DND-41 (cell line): ENCODE measurements at regions not wholly inside any gene's neighbourhood (a gene's known extent, or its start where the extent isn't known, plus 50 kb on each side); places are given as distances from the start of the nearest gene placed in this dataset.
"Not testable (repeated sequence)": the region's sequence is repeated elsewhere in the genome, so short reads cannot be mapped to it uniquely, and the experiment has no call there.

Source experiments
- ATAC-seq: fragments of 200-7000 bp; cut with Tn5 transposase; 3 replicates; pipeline ENCODE4 v1.9.1; 2021; ENCODE audit warnings: low read depth; ENCODE audit not compliant: insufficient read depth
- DNase-seq: peaks from one replicate; pipeline ENCODE4 v3.0.0-alpha.2; 2020
- H2AFZ ChIP-seq: 2 replicates; pipeline ENCODE4 v1.6.0; 2012; ENCODE audit warnings: low read depth, low read length
- H3K27ac ChIP-seq: 2 replicates; pipeline ENCODE4 v1.5.1; 2012; ENCODE audit warnings: low read length, inconsistent platforms
- H3K27me3 ChIP-seq: fragments of 200-600 bp; sonication (generic); 2 replicates; pipeline ENCODE4 v1.6.0; 2012; ENCODE audit warnings: low read length, mild to moderate bottlenecking, inconsistent platforms; ENCODE audit not compliant: insufficient read depth, poor library complexity
- H3K36me3 ChIP-seq: 2 replicates; pipeline ENCODE4 v1.5.1; 2012; ENCODE audit warnings: low read length, inconsistent platforms; ENCODE audit not compliant: insufficient read depth
- H3K4me1 ChIP-seq: 2 replicates; pipeline ENCODE4 v1.5.1; 2012; ENCODE audit warnings: mild to moderate bottlenecking, low read length; ENCODE audit not compliant: insufficient read depth
- H3K4me2 ChIP-seq: 2 replicates; pipeline ENCODE4 v1.6.0; 2012; ENCODE audit warnings: mild to moderate bottlenecking, moderate library complexity, low read length, inconsistent platforms; ENCODE audit not compliant: insufficient read depth
- H3K4me3 ChIP-seq, 2 experiments: fragments of 200-600 bp in 1 of 2; shearing (Covaris generic) in 1 of 2; 2 replicates each; pipeline ENCODE4 v1.5.1; 2012 to 2016; ENCODE audit warnings: inconsistent platforms in 2 of 2, low read length in 2 of 2, mild to moderate bottlenecking in 2 of 2, low read depth in 1 of 2, moderate library complexity in 1 of 2
- H3K79me2 ChIP-seq: 2 replicates; pipeline ENCODE4 v1.6.0; 2012; ENCODE audit warnings: low read length, inconsistent platforms; ENCODE audit not compliant: insufficient read depth
- H3K9ac ChIP-seq: 2 replicates; pipeline ENCODE4 v1.6.0; 2012; ENCODE audit warnings: low read depth, mild to moderate bottlenecking, inconsistent platforms, low read length, moderate library complexity
- H3K9me3 ChIP-seq: 2 replicates; pipeline ENCODE4 v1.5.1; 2012; ENCODE audit warnings: low read length, moderate library complexity, mild to moderate bottlenecking, inconsistent platforms; ENCODE audit not compliant: insufficient read depth, severe bottlenecking
- H4K20me1 ChIP-seq: 2 replicates; pipeline ENCODE4 v1.6.0; 2012; ENCODE audit warnings: low read length; ENCODE audit not compliant: insufficient read depth
- CTCF ChIP-seq: IDR thresholded peaks from 2 replicates; pipeline ENCODE4 v1.5.1; 2012; ENCODE audit warnings: borderline replicate concordance, low read length, moderate library complexity, mild to moderate bottlenecking; ENCODE audit not compliant: poor library complexity, severe bottlenecking; ENCODE audit errors: extremely low read depth
- EZH2 ChIP-seq: IDR thresholded peaks from 3 replicates; pipeline ENCODE4 v1.6.1; 2012; ENCODE audit warnings: borderline replicate concordance, low read depth, mild to moderate bottlenecking, moderate library complexity, low read length, inconsistent platforms; ENCODE audit not compliant: severe bottlenecking

DNA sequence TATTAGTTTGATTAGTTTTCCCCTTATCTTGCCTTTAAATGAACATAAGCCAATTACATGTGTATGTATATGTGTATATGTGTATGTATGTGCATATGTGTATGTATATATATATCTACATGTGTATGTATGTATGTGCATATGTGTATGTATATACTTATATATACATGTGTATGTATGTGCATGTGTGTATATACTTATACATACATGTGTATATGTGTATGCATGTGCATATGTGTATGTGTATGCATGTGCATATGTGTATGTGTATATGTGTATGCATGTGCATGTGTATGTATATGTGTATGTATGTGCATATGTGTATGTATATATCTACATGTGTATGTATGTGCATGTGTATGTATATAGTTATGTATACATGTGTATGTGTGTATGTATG is 65.5 kb upstream of the CCT8L2 start:
- no peak overlapping the region for H3K4me3 ChIP-seq
- no peaks in the 10 kb centered on the region for H3K4me1 ChIP-seq
- no peak for ATAC-seq
- H3K9me3 ChIP-seq: no peaks in the 10 kb centered on the region
- no peaks in the 10 kb centered on the region for H3K79me2 ChIP-seq
- H3K9ac ChIP-seq: no peak overlapping the region
- TF ChIP-seq EZH2: no peak
- no peak for TF ChIP-seq CTCF
- H4K20me1 ChIP-seq: no peaks in the 10 kb centered on the region
- H3K27me3 ChIP-seq: no peaks in the 10 kb centered on the region
- peaks cover 2% of the 10 kb centered on the region; the same call in 1 of the 2 replicates for H3K36me3 ChIP-seq
- no peak overlapping the region for H3K27ac ChIP-seq
- no peak for DNase-seq
- H2AFZ ChIP-seq: no peak overlapping the region
- no peak overlapping the region for H3K4me2 ChIP-seq

GRCh38 chr22:16654882-16655281 is 62.3 kb upstream of the CCT8L2 start:
- TF ChIP-seq CTCF (no peak), EZH2 (no peak)

DNA sequence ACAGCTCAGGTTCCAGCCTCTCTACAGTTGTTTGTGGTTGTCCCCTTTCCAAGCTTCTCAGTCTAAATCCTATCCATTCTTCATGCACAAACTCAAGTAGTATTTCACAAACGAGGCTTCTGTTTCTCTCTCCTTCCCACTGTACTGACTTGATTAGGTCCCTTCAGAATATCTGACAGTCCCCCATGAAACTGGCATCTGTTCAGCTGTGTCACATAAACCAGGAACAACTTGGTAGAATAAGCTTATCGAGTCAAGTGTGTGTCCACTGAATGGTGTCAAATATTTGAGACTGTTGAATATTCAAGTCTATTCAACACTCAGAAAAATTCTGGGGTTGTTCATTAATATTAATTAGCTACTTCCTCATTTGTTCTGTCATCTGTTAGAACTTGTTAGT is 61.7 kb upstream of the CCT8L2 start:
- H4K20me1 ChIP-seq, H3K79me2 ChIP-seq, H3K4me3 ChIP-seq, H3K27me3 ChIP-seq, H3K4me1 ChIP-seq, H2AFZ ChIP-seq, H3K27ac ChIP-seq, H3K4me2 ChIP-seq, ATAC-seq, DNase-seq, H3K9ac ChIP-seq: not testable (repeated sequence)
- Histone ChIP-seq H3K9me3 (peaks cover 16% of the 10 kb centered on the region), H3K36me3 (peaks cover 30% of the 10 kb centered on the region)

More at GRCh38 chr22:16654882-16655281, 62.3 kb upstream of the CCT8L2 start:
- no peaks in the 10 kb centered on the region for H3K27me3 ChIP-seq
- no peak overlapping the region for H3K9ac ChIP-seq
- ATAC-seq (no peak), DNase-seq (no peak)
- H3K36me3 ChIP-seq: peaks cover 24% of the 10 kb centered on the region
- no peak overlapping the region for H3K27ac ChIP-seq
- H3K4me3 ChIP-seq: no peak overlapping the region
- no peak overlapping the region for H2AFZ ChIP-seq
- peaks cover 14% of the 10 kb centered on the region for H3K9me3 ChIP-seq
- H3K79me2 ChIP-seq: no peaks in the 10 kb centered on the region
- H3K4me1 ChIP-seq: no peaks in the 10 kb centered on the region
- H3K4me2 ChIP-seq: no peak overlapping the region
- H4K20me1 ChIP-seq: no peaks in the 10 kb centered on the region

GRCh38 chr22:16653222-16653621 is 60.6 kb upstream of the CCT8L2 start:
- H3K27ac ChIP-seq, H4K20me1 ChIP-seq, H3K79me2 ChIP-seq, H3K27me3 ChIP-seq, H3K4me1 ChIP-seq, DNase-seq, H3K4me3 ChIP-seq, H2AFZ ChIP-seq, H3K9ac ChIP-seq, ATAC-seq, H3K4me2 ChIP-seq: not testable (repeated sequence)
- Histone ChIP-seq H3K9me3 (peaks cover 20% of the 10 kb centered on the region), H3K36me3 (peaks cover 41% of the 10 kb centered on the region)

GRCh38 chr22:16651217-16651616 is 58.6 kb upstream of the CCT8L2 start:
- Histone ChIP-seq H3K27ac (no peak overlapping the region), H2AFZ (no peak overlapping the region), H3K9ac (no peak overlapping the region), H3K4me2 (no peak overlapping the region), H4K20me1 (no peaks in the 10 kb centered on the region), H3K4me1 (no peaks in the 10 kb centered on the region), H3K36me3 (peaks cover 52% of the 10 kb centered on the region), H3K9me3 (peaks cover 20% of the 10 kb centered on the region), H3K79me2 (no peaks in the 10 kb centered on the region), H3K27me3 (no peaks in the 10 kb centered on the region), H3K4me3 (no peak overlapping the region)
- no peak for TF ChIP-seq EZH2
- no peak for TF ChIP-seq CTCF
- no peak for ATAC-seq
- peak; percentile 26 for DNase-seq
